ENCODE measurements at regions not wholly inside any gene's neighbourhood (a gene's known extent, or its start where the extent isn't known, plus 50 kb on each side); places are given as distances from the start of the nearest gene placed in this dataset.

DNA sequence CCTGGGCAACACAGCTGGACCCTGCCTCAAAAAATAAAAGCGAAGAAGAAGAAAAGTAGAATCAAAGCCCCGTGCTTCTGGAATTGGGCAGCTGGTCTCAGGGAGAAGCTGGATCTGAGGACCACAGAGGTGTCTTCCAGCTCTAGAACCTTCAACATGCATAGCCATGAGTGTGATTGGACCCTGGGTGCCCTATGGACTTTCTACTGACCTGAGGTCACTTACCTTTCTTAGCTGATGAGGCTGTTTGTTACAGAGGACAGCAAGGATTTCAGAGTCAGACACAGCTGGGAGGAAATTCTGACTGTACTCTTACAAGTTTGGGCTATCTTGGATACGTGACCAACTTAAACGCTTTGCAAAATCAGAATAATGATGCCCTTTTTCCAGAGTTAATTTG, 82.4 kb upstream of the GATA6 start:
- Histone ChIP-seq H3K36me3 (no peaks in the 10 kb centered on the region), H3K4me1 (no peaks in the 10 kb centered on the region), H3K27ac (no peak overlapping the region), H3K9me3 (no peaks in the 10 kb centered on the region), H3K27me3 (replicated peaks in 1 of 7) (no peaks in the 10 kb centered on the region), H3K4me3 (no peak overlapping the region)
- intact Hi-C loops (cut with DNase I; ENCODE audit: low total_unique reads): no loop called here
- TF ChIP-seq, protein P1, sequence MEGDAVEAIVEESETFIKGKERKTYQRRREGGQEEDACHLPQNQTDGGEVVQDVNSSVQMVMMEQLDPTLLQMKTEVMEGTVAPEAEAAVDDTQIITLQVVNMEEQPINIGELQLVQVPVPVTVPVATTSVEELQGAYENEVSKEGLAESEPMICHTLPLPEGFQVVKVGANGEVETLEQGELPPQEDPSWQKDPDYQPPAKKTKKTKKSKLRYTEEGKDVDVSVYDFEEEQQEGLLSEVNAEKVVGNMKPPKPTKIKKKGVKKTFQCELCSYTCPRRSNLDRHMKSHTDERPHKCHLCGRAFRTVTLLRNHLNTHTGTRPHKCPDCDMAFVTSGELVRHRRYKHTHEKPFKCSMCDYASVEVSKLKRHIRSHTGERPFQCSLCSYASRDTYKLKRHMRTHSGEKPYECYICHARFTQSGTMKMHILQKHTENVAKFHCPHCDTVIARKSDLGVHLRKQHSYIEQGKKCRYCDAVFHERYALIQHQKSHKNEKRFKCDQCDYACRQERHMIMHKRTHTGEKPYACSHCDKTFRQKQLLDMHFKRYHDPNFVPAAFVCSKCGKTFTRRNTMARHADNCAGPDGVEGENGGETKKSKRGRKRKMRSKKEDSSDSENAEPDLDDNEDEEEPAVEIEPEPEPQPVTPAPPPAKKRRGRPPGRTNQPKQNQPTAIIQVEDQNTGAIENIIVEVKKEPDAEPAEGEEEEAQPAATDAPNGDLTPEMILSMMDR (IDR thresholded peaks at IDR 0.05 in 8 of 11, conservative IDR thresholded peaks at IDR 0.05 in 3 of 11): no peak
- TF ChIP-seq POLR2A (IDR thresholded peaks at IDR 0.05): no peak
- no peak for TF ChIP-seq POLR2AphosphoS5 (IDR thresholded peaks at IDR 0.05)
- DNase-seq: no peak
- WGBS, 5 donors: 85 to 94% (median 90%) methylated on average over 4 of the region's 4 CpGs

DNA sequence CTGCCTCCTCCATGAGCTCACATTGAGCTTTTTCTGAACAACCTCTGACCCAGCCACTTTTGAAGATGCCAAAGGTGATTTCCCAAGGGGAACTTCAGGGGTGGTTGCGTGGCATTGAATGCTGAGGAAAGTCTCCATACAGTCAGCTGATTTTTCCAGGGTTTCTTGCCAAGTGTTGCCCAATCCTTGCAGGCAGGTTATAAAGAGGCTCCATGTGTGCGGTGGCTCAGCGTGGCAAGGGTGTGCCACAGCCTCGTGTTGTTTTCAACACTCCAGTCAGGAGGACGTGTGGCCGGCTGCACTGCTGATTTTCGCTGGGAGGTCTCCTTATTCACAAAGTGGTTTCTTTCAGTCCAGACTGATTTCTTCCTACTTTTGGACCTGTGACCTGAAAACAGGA, 81.4 kb upstream of the GATA6 start:
- Histone ChIP-seq H3K36me3 (no peaks in the 10 kb centered on the region), H3K4me3 (no peak overlapping the region), H3K27ac (no peak overlapping the region), H3K9me3 (no peaks in the 10 kb centered on the region), H3K27me3 (replicated peaks in 1 of 7) (no peaks in the 10 kb centered on the region), H3K4me1 (no peaks in the 10 kb centered on the region)
- intact Hi-C loops (cut with DNase I; ENCODE audit: low total_unique reads): no loop called here
- 81 to 88% (median 82%) methylated on average over 7 of the region's 7 CpGs for WGBS, 5 donors
- TF ChIP-seq POLR2A (IDR thresholded peaks at IDR 0.05) (no peak), POLR2AphosphoS5 (IDR thresholded peaks at IDR 0.05) (no peak)
- TF ChIP-seq, protein P1 (IDR thresholded peaks at IDR 0.05 in 8 of 11, conservative IDR thresholded peaks at IDR 0.05 in 3 of 11): no peak
- DNase-seq: no peak

DNA sequence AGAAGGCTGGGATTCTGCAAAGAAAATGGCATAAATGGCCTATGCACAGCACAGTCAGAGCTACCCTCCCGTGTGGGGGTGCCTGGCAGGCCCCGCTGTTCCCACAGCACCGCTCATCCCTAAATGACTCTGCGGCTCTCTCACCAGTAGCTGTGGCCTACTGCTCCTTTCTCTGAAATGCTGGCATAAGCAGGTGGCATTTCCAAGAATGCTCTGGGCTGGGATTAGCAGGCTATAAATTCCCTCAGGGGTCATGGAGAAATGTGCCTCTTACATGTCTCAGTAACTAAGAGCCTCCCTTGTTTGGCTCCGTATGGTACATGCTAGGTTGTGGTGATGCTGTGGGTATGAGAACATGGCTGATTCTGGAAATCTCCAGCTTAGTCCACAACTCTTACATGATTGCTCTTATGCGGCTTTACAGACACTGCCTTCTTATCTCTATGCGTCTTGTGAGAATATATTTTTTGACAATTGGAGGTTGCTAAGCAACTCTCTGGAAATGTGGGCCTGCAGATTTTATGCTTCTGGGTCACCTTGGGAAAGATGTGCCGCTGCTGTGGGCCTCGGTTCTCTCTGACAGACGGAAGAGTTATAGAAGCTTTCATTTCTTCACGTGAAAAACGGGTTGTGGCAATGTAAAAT, 80.3 kb upstream of the GATA6 start:
- H3K27ac ChIP-seq: no peak overlapping the region
- WGBS, 5 donors: 89 to 95% (median 92%) methylated on average over 12 of the region's 12 CpGs
- H3K36me3 ChIP-seq: no peaks in the 10 kb centered on the region
- H3K27me3 ChIP-seq (replicated peaks in 1 of 7): no peaks in the 10 kb centered on the region
- TF ChIP-seq POLR2AphosphoS5 (IDR thresholded peaks at IDR 0.05): no peak
- TF ChIP-seq, protein P1 (IDR thresholded peaks at IDR 0.05 in 8 of 11, conservative IDR thresholded peaks at IDR 0.05 in 3 of 11): no peak
- TF ChIP-seq POLR2A (IDR thresholded peaks at IDR 0.05): no peak
- H3K4me1 ChIP-seq: no peaks in the 10 kb centered on the region
- no peak overlapping the region for H3K4me3 ChIP-seq
- no peak for DNase-seq
- intact Hi-C loops (cut with DNase I; ENCODE audit: low total_unique reads): no loop called here
- H3K9me3 ChIP-seq: no peaks in the 10 kb centered on the region

DNA sequence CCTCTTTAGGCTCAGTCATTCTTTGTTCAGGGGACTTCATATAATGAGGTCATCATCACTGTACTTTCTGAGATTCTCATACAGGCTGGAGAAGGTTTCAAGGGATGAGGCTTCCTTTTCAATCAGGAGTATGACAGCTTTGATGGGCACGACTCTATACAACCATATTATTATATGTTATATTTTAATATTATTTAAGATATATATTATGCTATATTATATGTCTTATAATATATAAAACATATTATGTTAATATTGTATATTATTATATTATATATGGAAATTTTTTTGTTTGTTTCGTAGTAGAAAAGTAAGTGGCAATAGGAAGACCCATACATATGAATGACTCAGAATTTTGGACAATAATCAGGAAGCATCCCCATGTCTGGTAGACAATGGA, 78.0 kb upstream of the GATA6 start:
- TF ChIP-seq, protein P1 (IDR thresholded peaks at IDR 0.05 in 8 of 11, conservative IDR thresholded peaks at IDR 0.05 in 3 of 11): no peak
- TF ChIP-seq POLR2AphosphoS5 (IDR thresholded peaks at IDR 0.05) (no peak), POLR2A (IDR thresholded peaks at IDR 0.05) (no peak)
- H3K36me3 ChIP-seq: no peaks in the 10 kb centered on the region
- no peak overlapping the region for H3K27ac ChIP-seq
- H3K9me3 ChIP-seq: no peaks in the 10 kb centered on the region
- H3K4me3 ChIP-seq: no peak overlapping the region
- H3K27me3 ChIP-seq (replicated peaks in 1 of 7): peaks cover 0 to 5% (median 0%) of the 10 kb centered on the region in 7 donors
- DNase-seq: no peak
- intact Hi-C loops (cut with DNase I; ENCODE audit: low total_unique reads): no loop called here
- 86 to 99% (median 89%) methylated on average over 2 of the region's 2 CpGs for WGBS, 5 donors
- H3K4me1 ChIP-seq: no peaks in the 10 kb centered on the region
